ENCODE measurements at regions not wholly inside any gene's neighbourhood (a gene's known extent, or its start where the extent isn't known, plus 50 kb on each side); places are given as distances from the start of the nearest gene placed in this dataset.

DNA sequence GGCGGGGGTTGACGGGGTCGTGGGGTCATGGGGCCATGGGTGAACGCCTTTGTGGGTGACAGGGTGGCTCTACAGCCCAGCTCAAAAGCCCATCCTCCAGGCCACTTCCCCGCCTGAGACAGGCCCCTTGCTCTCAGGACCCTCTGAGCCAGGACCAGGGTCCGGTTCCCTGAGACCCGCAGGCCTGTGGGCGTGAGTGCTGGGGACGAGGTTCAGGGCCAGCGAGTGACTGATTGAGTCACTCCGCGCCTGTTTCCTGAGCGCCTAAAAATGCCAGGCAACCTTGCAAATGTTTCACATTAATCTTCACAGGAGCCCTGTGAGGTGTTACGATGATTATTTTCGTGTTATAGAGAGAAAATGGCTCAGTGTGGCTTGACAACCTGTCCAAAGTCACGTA lies 97.8 kb downstream of the ZNF674 start:
- peak; percentile 54 to 61 for DNase-seq (ENCODE audit: low read depth in 2 of 2)

DNA sequence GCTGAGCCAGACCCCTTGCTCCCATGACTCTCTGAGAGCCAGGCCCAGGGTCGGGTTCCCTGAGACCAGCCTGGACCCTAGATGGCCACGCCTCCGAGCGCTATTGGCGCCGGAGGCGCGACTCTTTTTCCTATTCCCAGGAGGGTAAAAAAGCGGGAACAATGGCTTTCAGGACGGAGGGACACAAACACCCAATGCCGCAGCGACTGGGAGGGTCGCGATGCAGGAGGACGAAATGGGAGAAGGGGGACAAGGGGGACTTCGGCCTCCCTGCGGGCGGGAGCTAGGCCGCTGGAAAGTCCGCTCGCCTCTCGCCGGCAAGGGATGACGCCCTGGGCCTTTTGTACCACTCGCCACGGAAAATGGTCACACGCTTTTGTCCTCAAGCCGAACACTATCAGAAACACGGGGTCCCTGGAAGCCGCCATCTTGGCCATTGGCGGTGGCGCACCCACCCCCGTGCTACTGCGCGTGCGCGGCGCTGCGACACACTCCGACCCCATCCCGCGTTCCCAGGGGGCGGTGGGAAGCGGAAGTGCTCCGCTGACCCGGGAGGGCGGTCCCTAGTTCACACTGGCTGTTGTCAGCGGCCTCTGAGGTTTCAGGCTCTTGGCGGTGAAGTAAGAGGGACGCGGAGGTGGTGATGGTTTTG lies 98.4 kb downstream of the ZNF674 start:
- peak; percentile 82 to 93 for DNase-seq (ENCODE audit: low read depth in 2 of 2)

DNA sequence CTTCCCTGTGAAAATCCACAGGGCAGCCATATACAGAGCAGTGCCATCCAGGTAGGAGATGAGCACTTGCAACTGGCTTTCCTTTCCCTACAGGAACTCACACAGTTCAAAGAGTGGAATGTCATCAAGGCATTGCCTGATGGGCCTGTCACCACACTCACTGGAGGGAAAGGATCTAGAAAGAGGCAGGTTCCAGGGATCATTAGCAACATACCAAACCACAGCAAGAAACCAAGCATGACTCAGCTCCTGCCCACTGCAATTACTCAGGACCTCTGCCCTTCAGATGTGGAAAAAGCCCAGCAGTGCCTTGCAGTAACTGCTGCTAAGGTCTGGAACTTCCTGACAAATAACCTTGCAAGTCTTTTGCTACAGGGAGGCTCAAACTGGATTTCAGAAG lies 101.2 kb downstream of the ZNF674 start:
- DNase-seq (ENCODE audit: low read depth in 2 of 2): peak in 1 of 2 donors; percentile 87

DNA sequence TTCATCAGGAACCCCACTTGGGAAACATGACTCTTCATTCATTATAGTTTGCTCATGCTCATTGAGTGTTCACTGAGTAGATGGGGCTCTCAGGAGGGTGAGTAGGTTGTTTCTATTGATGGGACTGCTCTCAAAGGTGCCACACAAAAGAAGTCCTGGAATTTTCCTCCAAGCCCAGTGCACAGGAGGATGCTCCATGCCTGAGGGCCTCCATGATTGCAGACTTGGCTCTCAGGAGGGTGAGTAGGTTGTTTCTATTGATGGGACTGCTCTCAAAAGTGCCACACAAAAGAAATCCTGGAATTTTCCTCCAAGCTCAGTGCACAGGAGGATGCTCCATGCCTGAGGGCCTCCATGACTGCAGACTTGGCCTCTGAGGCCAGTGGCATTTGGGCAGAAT lies 108.5 kb downstream of the ZNF674 start:
- no peak for DNase-seq (ENCODE audit: low read depth in 2 of 2)

DNA sequence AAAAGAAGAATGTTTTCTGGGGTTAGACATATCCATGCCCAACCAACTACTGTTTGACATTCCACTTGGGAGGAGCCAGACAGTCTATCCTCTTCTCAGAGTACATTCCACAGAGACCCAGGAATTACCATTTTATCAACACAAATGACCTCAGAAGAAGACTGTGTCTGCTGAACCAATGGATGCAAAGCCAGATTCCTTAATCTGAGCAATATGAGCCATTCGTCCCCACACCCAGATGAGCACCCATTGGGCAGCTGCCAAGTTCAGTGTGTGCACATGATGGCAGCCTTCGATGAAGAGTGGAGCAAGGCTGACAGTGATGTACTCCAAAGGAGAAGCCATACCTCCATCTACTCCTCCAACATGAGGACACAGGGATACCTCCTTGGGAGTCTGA lies 111.3 kb downstream of the ZNF674 start:
- DNase-seq (ENCODE audit: low read depth in 2 of 2): no peak

DNA sequence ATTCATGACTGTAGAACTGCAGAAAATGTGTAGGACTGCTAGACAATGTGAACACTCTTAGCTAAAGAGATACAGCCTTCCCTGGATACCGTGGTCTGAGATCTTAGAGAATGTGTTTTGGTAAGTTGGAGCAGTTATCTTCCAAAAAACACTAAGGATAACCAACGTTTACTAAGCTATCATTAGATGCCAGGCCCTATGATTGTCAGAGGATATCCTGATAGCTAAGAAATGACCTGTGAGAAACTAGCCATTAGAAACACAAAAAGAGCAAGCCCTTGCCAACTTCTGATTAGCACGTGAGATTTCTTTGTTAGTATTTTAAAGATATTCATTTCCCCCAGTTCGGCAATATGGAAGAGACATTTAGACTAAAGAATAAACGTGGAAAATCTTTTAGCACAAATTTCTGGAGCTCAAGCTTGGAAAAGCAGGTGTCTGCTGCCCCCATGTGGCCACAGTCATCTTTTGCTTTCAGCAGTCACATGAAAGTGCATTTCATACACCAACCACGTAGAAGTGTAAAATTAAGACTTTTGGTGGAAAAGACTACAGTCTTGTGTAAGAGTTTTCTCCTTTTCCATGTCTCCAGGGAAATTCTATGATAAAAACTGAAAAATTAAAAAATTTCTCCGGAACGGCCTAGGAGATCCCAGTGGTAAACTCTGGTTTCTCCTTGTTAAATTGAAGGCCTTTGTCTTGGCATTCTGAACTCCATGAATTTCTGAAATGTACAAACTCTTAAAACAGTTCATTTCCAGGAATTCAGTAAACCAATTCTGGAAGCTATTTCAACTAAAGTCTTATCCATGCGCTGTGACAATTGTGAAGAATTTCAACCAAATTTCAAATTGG lies 136.4 kb downstream of the ZNF674 start:
- DNase-seq (ENCODE audit: low read depth in 2 of 2): peak; percentile 76 to 88

DNA sequence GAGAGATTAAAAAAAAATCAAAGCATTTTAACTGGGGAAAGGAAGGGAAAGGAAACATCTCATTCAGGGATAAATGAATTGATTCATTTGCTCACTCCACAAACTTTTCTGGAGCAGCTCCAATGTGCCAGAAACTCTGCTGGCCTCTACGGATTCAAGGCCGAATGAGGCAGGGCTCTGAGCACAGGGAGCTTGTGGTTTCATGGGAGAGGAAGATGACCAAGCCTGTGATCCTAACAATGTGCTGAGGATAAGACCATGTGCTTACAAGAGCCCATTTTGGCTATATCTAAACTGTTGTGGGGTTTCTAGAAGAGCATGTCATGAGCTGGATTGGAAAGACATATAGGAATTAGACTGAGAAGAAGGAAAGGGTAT lies 137.5 kb downstream of the ZNF674 start:
- peak in 1 of 2 donors; percentile 54 for DNase-seq (ENCODE audit: low read depth in 2 of 2)

DNA sequence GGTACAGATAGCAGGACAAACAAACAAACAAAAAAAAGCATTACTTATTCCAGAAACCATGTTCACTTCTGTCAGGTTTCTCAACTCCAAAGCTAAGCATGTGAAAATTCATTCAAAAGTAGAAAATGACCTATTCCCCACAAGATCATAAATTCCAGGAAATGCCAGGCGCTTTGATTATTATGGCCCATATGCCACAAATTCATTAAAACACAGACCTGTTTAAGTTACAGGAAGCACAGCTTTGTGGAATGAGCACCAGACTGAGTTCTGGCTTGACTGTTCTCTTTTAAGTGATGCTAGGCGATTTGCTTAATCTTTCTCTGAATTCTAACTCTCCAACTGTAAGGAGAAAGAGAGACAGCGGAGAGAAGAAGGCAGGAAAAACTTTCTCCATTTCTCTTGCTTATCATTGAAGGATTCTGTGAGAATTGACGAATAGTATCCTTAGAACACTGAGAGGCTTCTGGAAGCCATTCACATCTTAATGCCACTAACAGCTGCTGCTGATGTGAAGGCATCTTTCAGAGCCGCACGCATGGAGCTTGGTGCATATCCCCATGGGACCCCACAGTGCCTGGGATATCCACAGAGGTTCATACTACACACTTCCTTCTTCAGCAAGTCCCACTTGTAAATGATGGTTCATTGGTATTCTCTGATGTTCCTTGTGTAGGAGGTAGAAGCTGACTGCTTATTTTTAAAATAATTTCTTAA lies 138.0 kb downstream of the ZNF674 start:
- DNase-seq (ENCODE audit: low read depth in 2 of 2): peak in 1 of 2 donors; percentile 25

DNA sequence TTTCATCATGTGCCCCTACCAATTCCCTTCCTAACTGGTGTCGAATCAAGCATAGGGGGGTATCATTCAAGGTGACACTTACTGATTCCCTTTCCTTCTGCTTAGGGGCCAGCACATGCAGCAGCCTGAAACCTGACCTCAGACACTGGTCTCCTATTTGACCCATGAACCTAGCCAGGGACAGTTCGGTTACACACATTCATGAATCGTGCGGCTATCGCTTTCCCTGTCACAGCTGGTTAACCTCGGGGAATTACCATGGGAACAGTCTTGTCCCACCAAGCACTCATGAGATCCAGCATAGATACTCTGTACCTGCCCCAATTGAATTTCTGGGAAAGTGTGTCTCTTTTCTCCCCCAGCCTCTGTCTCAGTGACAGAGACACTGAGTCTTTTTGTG lies 140.4 kb downstream of the ZNF674 start:
- no peak for DNase-seq (ENCODE audit: low read depth in 2 of 2)

DNA sequence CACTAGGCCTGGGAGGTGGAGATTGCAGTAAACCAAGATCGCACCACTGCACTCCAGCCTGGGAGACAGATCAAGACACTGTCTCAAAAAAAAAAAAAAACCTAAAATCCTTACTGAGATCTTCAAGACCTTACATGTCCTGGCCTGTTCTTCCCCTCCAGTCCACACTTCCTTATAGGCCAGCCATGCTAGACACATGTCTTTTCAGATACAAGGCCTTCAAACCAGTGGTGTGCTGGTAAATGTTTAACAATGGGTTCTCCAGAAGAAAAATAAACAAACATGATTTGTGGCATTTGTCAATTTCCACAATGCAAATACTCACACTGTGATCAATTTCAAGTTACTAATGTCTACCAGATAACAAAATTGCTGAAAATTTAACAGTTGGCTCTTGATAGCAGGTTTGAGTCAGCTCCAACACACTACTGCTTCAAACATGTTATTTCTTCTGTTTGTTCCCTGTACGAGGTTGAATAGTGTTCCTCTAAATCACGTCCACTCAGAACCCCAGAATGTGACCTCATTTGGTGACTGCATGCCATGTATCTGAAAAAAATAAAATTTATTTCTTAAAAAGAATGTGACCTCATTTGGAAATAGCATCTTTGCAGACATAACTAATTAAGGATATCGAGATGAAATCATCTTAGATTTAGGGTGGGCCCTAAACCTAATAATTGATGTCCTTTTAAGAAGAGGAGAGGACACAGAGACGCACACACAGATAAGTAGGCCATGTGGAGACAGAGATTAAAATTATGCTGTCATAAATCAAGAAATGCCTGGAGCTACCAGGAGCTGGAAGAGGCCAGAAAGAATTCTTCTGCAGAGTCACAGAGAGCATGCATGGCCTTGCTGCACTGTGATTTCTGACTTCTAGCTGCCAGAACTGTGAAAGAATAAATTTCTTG lies 144.4 kb downstream of the ZNF674 start:
- DNase-seq (ENCODE audit: low read depth in 2 of 2): no peak

DNA sequence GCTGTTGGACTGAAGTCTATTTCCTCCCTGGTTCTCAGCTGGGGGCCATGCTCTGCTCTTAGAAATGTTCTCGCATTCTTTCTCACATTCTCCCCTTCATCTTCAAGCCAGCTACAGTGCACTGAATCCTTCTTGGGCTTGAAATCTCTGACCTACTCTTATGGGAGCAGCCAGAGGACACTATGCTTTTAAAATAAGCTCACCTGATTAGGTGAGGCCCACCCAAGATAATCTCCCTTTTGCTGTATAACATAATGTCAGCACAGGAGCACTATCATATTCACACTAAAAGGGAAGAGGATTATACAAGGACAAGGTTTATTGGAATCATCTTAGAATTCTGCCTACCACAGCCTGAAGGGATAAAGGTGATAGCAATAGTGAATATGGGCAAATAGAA lies 146.3 kb downstream of the ZNF674 start:
- DNase-seq (ENCODE audit: low read depth in 2 of 2): no peak

DNA sequence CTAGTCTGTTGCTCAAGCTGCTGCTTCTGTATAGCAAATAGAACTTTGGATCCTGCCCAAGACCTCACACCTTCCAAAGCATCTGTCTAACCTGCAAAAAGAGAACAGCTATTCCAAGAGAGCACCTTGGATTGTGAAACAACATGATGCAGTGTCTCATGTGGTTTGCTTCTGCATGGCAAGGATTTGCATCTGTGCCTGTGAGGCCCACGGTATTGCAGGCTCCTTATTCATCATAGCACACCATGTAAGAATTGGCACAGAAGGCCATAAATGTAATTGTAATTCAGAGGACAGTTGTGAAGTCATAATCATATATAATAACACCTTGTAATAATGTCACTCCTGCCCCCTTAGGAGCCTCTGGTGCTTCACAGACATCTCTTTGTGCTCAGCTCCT lies 147.1 kb downstream of the ZNF674 start:
- DNase-seq (ENCODE audit: low read depth in 2 of 2): no peak

DNA sequence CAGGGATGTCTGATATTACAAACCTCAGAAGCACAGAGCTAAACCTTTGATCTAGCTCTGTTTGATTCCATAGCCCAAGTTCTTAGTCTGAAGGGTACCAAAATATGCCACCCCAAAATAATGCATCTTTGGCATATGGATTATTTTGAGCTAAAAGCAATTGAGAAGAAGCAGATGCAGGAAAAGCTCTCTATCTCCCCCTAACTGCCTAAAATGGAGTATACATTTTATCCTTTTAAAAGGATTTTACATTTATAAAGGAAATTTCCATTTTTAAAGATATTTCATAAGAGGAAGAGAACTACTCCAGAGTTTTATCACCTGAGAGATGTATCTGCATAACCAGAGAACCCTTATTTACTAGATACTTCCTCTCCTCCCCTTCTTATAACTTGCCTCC lies 158.7 kb downstream of the ZNF674 start:
- peak; percentile 3 to 6 for DNase-seq (ENCODE audit: low read depth in 2 of 2)

DNA sequence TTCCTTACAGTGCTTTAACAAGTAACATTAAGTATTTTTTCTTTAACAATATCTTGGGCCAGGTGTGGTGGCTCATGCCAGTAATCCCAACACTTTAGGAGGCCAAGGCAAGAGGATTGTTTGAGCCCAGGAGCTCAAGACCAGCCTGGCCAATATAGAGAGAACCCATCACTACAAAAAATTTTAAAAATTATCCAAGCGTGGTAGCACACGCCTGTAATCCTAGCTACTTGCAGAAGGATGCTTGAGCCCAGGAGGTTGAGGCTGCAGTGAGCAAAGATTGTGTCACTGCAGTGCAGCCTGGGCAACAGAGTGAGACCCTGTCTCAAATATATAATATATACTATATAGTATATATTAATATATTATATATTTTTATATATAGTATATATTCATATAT lies 162.2 kb downstream of the ZNF674 start:
- no peak for DNase-seq (ENCODE audit: low read depth in 2 of 2)

DNA sequence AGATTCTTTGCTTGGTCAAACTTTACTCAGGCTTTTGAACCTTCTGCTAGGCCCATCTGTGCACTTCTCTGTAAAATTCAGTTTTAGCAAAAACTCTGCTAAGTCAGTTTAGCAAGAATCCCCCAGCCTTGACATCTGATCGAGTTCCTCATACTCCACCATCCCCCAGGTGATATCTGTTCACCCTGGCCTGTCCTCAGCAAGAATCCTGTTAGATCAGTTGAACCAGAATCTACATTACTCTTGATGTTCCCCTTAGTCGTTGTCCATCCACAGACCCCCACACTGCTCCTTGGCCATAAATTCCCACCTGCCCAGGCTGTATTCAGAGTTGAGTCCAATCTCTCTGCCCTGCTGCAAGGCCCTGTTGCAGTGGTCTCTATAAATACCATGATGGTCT lies 162.6 kb downstream of the ZNF674 start:
- no peak for DNase-seq (ENCODE audit: low read depth in 2 of 2)

DNA sequence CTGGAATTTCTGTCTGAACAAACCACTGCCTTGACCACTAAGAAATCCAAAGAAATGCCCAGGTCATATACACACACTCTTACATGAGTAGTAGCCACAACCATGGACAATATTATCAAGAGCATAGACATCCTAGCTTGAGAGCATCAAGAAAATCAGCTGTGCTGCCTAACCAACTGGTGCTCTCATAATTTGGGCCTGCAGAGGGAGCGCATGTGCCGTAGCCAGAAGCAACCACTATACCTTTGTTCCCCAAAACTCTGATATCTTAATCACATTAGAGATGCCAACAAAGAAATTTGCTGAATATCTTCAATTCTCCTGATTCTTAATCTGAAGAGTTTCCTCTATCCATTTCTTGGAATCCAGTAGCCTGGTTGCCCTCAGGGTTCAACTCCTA lies 163.6 kb downstream of the ZNF674 start:
- peak; percentile 49 to 56 for DNase-seq (ENCODE audit: low read depth in 2 of 2)

DNA sequence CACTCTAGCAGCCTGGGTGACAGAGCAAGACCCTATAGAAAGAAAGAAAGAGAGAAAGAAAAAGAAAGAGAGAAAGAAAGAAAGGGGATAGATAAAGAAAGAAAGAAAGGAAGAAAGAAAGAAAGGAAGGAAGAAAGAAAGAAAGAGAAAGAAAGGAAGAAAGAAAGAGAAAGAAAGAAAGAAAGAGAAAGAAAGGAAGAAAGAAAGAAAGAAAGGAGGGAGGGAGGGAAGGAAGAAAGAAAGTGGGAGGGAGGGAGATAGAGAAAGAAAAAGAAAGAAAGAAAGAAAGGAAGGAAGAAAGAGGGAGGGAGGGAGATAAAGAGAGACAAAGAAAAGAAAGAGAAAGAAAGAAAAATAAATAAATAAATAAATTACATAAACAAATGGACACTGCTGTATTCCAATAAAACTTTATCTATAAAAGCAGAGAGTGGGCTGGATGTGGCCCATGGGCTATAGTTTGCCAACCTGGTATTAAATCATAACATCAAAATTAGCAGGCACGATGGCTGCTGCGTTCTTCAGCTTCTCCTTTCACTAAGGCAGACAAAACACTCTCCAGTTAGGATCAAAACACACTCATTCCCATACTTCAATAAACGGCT lies 165.0 kb downstream of the ZNF674 start:
- DNase-seq (ENCODE audit: low read depth in 2 of 2): peak; percentile 28 to 44

DNA sequence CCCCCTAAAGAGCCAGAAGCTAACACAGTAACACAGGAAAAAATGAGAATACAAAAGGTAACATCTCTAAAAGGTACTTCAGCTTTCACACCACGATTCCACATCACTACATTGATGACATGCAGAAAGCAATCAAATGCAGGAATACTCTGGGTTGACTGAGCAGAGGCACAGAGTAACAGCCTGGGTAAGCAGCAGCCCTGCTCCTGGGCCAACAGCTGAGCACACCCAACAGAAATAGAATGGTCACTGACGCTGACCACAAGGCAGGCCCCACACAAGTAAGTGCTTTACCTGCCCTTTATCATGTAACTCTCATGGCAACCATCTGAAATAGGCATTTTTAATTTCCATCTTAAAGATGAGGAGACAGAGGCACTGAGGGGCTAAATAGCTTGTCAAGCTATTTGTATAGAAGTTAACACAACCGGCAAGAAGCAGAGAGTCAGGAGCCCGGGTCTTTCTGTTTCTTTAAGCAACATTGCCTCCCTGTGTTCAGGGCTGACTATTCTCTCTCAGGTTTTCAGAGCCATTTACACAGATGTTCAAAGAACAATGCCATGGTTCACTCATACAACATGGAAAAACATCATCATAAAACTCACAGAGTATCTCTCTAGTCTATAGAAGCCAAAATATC lies 168.9 kb downstream of the ZNF674 start:
- DNase-seq (ENCODE audit: low read depth in 2 of 2): peak; percentile 71 to 85

DNA sequence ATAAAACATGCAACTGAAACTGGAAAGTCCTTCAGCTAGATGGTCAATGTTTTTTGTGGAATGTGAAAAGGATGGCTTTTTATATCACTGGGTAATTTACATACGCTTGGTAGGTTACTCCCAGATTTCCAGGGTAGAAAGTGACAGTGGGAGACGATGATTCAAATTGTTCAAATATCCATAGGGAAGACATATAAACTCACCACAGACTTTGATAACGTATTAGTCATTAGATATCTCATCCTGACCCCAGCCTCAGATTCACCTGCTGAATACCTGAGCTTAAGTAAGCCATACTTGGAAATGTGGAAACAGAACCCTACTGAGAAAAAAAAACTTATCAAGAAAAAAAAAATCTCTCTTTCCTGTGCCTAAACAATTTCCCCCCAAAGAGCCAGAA lies 169.4 kb downstream of the ZNF674 start:
- no peak for DNase-seq (ENCODE audit: low read depth in 2 of 2)

DNA sequence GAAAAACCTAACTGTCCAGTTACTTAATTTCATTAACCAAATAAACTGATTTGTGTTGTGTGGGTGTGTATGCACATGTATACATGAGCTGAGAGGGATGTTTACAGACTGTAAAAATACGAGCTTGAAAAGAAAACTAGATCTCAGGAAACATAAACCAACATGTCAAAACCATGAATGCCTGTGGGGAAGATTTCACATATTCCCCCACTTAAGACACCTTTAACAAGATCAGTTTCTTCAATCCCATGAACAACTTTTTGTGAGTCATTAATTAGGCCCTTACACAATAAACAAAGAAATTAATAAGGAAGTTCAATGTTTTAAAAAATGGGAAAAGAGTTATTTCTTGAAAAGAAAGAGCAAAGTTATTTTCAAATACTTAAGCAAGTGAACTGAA lies 170.8 kb downstream of the ZNF674 start:
- DNase-seq (ENCODE audit: low read depth in 2 of 2): no peak

DNA sequence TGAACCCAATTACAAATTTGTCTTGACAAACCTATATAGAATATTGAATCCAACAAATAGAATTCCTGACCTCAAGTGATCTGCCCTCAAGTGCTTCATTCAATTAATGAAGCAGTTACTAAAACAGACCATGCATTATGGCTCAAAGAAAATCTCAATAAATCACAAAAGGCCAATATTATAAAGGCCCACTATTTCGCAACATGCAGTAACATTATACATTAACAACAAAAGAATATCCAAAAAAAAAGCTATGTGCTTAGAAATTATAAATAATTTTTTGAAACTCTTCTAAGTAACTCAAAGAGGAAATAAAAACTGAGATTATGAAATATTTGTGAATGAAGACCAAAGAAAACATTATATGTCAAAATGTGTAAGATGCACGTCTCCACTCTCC lies 177.7 kb downstream of the ZNF674 start:
- no peak for DNase-seq (ENCODE audit: low read depth in 2 of 2)
